Renal pelvis (tissue), 1 donor: ENCODE measurements at regions not wholly inside any gene's neighbourhood (a gene's known extent, or its start where the extent isn't known, plus 50 kb on each side); places are given as distances from the start of the nearest gene placed in this dataset.
"Not testable (repeated sequence)": the region's sequence is repeated elsewhere in the genome, so short reads cannot be mapped to it uniquely, and the experiment has no call there.

Experiments
- DNase-seq: peaks from one replicate; pipeline ENCODE4 v3.0.0-alpha.2; 2013

GRCh38 chr5:71907001-71907588 is 188.0 kb downstream of the CARTPT start:
- no peak for DNase-seq

- no peak for DNase-seq
These were observed 188.6 kb downstream of the CARTPT start for GRCh38 chr5:71907608-71908145.

- DNase-seq = no peak
These were observed 191.7 kb downstream of the CARTPT start for GRCh38 chr5:71910741-71911140.

DNA sequence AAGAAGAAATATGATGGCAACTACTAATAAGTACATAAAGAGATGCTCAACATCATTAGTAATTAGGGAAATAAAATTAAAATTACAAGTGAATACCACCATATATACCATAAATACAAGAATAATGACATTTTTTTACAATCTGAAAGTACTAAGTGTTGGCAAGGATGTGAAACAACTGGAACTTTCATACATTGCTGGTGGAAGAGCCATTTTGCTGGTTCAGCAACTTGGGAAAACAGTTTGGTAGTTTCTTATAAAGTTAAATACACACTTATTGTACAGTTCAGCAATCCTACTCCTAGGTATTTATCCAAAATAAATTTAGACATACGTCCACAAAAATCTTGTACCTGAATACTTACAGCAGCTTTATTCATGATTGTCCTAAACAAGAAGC is 192.9 kb downstream of the CARTPT start:
- no peak for DNase-seq

GRCh38 chr5:71914281-71914680 is 193.0 kb upstream of the MAP1B start:
- DNase-seq = no peak

- DNase-seq = no peak
These were observed 184.6 kb upstream of the MAP1B start for GRCh38 chr5:71922584-71923106.

DNA sequence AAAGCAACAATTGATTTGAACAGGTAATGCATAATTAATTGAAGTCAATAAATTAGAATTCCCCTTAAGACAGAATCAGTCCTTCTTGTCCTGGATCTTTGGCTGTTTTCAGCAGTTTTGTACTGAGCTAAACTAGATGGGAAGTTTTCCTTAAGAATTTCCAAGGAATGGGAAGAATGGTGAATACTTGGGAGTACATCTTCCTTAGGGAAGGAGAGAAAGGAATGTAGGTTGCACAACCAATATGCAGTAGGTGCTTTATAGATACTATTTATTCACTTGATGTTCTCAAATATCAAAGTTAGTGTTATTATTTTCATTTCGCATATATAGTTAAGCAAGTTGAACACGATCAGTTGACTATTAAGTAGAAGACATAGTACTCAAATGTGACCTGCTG is 183.5 kb upstream of the MAP1B start:
- no peak for DNase-seq

DNA sequence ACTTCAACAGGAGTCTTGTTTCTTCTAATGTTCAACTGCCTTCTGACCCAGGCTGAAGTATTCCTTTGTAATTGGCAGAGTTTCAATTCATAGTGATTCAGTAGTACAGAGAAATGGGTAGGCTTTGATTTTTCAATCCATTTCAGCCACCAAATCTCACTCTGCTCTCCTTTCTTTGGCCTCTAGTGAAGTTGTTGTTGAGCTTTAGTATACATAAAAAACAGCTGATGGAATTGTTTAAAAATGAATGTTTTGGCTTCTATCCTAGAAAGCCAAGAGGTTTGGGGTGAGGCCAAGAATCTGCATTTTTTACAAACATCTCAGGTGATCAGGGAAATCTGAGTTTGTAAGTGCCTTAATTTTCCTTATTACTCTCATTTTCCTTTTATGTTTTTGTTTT is 182.9 kb upstream of the MAP1B start:
- no peak for DNase-seq

- no peak for DNase-seq
These were observed 182.3 kb upstream of the MAP1B start for GRCh38 chr5:71924980-71925379.

- DNase-seq = no peak
These were observed 181.6 kb upstream of the MAP1B start for GRCh38 chr5:71925608-71926091.

- no peak for DNase-seq
These were observed 178.3 kb upstream of the MAP1B start for GRCh38 chr5:71929003-71929402.

- DNase-seq = not testable (repeated sequence)
These were observed 176.7 kb upstream of the MAP1B start for GRCh38 chr5:71930554-71930953.

DNA sequence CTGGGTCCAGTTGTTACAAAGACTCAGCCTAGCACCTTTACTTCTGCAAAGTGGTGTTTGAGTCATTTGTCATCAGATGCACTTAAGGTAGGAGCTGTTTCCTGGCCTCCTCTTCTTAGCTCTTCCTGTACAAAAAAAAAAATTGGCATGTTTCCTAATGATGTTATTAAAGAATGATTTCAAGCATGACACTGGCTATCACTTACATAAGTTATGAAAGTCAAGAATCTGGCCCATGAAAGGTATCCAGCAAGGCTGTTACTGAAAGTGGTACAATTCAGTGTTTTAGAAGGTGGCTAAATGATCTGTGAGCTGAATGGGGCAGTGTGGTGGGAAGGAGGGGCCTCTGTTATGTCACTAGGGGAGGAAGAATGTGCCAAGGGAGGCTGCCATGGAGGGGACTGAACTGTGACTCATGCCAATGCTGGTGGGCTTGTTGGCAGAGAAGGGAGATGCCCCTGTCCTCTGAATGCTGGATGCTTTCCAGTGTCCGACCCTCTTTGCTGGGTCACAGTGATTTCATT is 175.1 kb upstream of the MAP1B start:
- DNase-seq = no peak

GRCh38 chr5:71932655-71933338 is 174.5 kb upstream of the MAP1B start:
- DNase-seq = no peak

GRCh38 chr5:71934322-71934721 is 173.0 kb upstream of the MAP1B start:
- no peak for DNase-seq

GRCh38 chr5:71937921-71938698 is 169.2 kb upstream of the MAP1B start:
- no peak for DNase-seq

DNA sequence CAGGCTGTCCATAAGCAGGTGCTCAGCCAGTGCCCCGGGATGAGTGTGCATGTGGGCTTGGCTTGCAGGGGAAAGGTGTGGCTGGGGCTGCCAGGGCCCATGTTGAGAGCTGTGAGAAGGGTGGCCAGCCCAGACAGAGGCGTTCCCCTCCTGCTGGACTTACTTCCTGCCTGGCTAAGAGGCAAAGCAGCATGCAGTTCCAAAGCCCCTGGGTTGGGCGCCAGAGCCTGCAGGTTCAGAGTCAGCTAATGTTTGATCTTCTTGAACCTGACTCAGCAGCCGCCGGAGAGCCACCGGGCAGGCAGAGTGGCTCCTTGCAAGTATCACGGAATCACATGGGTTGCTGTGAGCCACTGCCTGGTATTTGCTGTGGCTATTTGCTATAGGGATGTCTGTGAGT is 168.4 kb upstream of the MAP1B start:
- no peak for DNase-seq

DNA sequence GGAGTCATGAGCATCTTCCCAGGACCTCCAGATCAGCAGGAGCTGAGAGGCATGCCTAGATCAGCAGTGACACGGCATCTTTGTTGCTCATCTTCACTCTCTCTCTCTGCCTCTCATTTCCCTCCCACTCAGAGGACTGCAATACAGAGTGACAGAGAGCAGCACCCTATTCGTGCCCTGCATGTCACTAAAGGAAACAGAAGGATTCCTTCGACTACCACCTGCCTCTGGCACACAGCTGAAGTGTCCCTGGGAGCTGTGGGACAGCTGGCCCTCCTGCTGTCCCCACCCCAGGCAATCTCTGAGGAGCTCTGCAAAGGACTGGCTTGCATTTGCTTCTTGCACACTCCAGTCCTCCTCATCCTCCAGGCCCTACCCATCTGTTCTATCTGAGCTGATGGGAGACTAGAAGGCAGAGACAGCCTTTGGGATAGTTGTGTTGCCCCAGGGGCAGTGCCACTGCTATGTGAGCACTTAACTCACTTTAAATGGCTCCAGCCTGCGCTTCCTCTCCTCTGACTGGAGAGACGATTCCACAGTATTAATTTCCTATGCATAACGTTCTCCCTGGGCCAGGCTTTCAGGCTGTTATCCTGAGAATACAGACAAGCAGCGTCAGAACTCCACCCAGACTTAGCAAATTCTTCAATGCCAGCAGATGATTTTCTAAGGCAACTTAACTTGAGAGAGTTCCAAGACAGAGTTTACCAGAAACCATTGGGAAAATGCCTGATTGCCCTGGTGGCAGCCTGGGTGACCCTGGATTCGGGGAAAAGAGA is 167.6 kb upstream of the MAP1B start:
- no peak for DNase-seq

DNA sequence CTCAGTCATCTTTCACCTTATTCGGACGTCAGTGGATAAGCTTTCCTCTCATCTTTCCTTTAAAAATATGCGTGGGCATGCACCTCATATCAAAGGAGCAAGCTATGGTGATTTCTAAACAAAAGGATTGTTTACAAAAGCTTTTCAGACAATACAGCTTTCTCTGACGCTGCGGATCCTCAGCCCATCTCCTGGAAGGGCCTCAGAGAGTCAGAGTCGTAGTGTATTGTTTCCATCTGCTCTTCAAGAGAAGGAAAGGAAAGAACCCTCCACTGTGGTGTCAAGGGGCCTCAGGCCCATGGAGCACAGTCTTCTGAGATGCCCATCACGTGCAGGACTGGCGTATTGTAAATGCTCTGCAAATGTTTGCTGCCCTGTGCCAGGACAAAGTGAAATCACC is 163.4 kb upstream of the MAP1B start:
- no peak for DNase-seq

- DNase-seq = no peak
These were observed 161.8 kb upstream of the MAP1B start for GRCh38 chr5:71945436-71945835.

DNA sequence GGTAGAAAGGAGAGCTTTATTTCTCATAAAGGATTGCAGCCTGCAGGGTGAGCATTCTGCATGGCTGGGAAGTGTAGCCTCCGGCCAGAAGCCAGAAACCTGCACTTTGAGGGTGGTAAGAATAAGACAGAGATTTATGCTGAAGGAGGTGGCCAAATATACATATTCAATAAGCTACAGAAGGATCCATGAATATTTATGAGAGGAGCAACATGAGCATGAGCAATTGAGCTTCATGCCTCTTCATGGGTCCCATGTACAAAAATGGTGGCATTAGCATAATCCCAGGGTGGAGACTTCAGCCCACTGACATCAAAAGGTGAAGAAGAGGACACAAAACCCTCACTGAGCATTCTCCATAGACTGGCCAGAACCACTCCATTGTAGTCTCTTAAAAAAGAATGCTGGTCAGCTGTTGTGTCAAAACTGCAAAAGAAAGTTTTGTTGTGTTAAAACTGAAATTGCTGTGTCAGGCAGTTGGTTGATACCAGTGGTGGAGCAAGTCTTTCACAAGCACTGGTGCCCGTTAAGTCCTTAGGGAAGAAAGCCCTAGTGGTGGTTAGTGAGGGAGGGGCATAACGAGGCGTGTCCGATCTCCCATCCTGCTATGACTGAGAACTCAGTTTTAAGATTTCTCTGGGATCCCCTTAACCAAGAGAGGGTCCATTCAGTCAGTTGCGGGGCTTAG is 160.8 kb upstream of the MAP1B start:
- no peak for DNase-seq
